CD4-positive, alpha-beta T cell (primary cell): ENCODE measurements at regions not wholly inside any gene's neighbourhood (a gene's known extent, or its start where the extent isn't known, plus 50 kb on each side); places are given as distances from the start of the nearest gene placed in this dataset.
"Not testable (repeated sequence)": the region's sequence is repeated elsewhere in the genome, so short reads cannot be mapped to it uniquely, and the experiment has no call there.

Experiments
- ATAC-seq: fragments of 200-7000 bp; cut with Tn5 transposase; one replicate; pipeline ENCODE4 v1.10.0; 2022; ENCODE audit warnings: mild to moderate bottlenecking; ENCODE audit not compliant: poor library complexity
- CTCF ChIA-PET: fragments of 350-600 bp; sonication (Branson Sonifier 250); formaldehyde crosslinking; loops from one replicate; lab custom pipeline; 2021; ENCODE audit warnings: antibody characterized with exemption, inconsistent platforms; lab: Charles Lee
- POLR2A ChIA-PET: fragments of 350-600 bp; sonication (Branson Sonifier 250); formaldehyde crosslinking; loops from one replicate; lab custom pipeline; 2021; ENCODE audit warnings: antibody characterized with exemption, inconsistent platforms; lab: Charles Lee
- DNase-seq, 14 experiments: peaks; one replicate each; pipeline ENCODE4 v3.0.0-alpha.2; 2013 to 2020; ENCODE audit warnings: mixed read lengths in 2 of 14
- H3K27ac ChIP-seq, 2 donors: one replicate each; pipeline versions ENCODE4 v1.5.1 to v1.7.0; 2013; ENCODE audit warnings: low read length in 2 of 2, low read depth in 1 of 2, mild to moderate bottlenecking in 1 of 2
- H3K27me3 ChIP-seq, 2 experiments: 1 replicate in 1 of 2; 2 replicates in 1 of 2; pipeline versions ENCODE4 v1.6.1 to v1.7.0; 2013; ENCODE audit warnings: low read length in 2 of 2, control low read depth in 1 of 2, mild to moderate bottlenecking in 1 of 2, moderate library complexity in 1 of 2; ENCODE audit not compliant: insufficient read depth in 2 of 2, control insufficient read depth in 1 of 2
- H3K36me3 ChIP-seq: one replicate; pipeline ENCODE4 v1.6.1; 2013; ENCODE audit warnings: low read length, control low read depth; ENCODE audit not compliant: insufficient read depth
- H3K4me1 ChIP-seq: one replicate; pipeline ENCODE4 v1.6.1; 2013; ENCODE audit warnings: low read length, control low read depth; ENCODE audit not compliant: insufficient read depth
- H3K4me3 ChIP-seq: one replicate; pipeline ENCODE4 v1.5.1; 2013; ENCODE audit warnings: mild to moderate bottlenecking, low read length, moderate library complexity
- H3K9me3 ChIP-seq, 2 experiments: 1 replicate in 1 of 2; 2 replicates in 1 of 2; pipeline versions ENCODE4 v1.6.1 to v1.7.0; 2013; ENCODE audit warnings: low read length in 2 of 2, mild to moderate bottlenecking in 2 of 2, control low read depth in 1 of 2, moderate library complexity in 1 of 2; ENCODE audit not compliant: control insufficient read depth in 1 of 2, insufficient read depth in 1 of 2
- H3K27ac Mint-ChIP-seq: one replicate; pipeline ENCODE4 v1.8.0; 2020; ENCODE audit warnings: mixed read lengths
- H3K27me3 Mint-ChIP-seq: one replicate; pipeline ENCODE4 v1.8.0; 2021; ENCODE audit warnings: mixed read lengths
- H3K36me3 Mint-ChIP-seq: one replicate; pipeline ENCODE4 v1.8.0; 2021; ENCODE audit warnings: low read depth, mixed read lengths
- H3K4me1 Mint-ChIP-seq: one replicate; pipeline ENCODE4 v1.8.0; 2021; ENCODE audit warnings: low read depth, mixed read lengths
- H3K4me3 Mint-ChIP-seq: one replicate; pipeline ENCODE4 v1.8.0; 2020; ENCODE audit warnings: mild to moderate bottlenecking, mixed read lengths
- H3K9me3 Mint-ChIP-seq: one replicate; pipeline ENCODE4 v1.8.0; 2020; ENCODE audit warnings: mixed read lengths
- CTCF ChIP-seq: fragments of 200-600 bp; IDR thresholded peaks from one replicate; pipeline ENCODE4 v1.8.0; 2022; ENCODE audit warnings: antibody characterized with exemption, mild to moderate bottlenecking
- intact Hi-C, 2 experiments: fragments of 100-400 bp; cut with DNase I in 1 of 2; cut with micrococcal nuclease in 1 of 2; formaldehyde crosslinking; loops; one replicate each; pipeline versions ENCODE4 v1.15.1 to v1.9.0; 2023 to 2025; cut with DNase I, micrococcal nuclease

- ChIA-PET POLR2A (interaction anchor here (1.3 to 1.9 kb wide), 2 partner anchors 23 to 64 kb away, joined by 3 to 8 read pairs; no protein-coding TSS in a partner anchor), CTCF (no interaction called here)
- no peak overlapping the region for H3K4me3 ChIP-seq
- Mint-ChIP-seq H3K36me3 (no peaks in the 10 kb centered on the region), H3K27ac (peak overlapping the region; percentile 71), H3K4me1 (peaks cover 72% of the 10 kb centered on the region), H3K27me3 (no peaks in the 10 kb centered on the region), H3K9me3 (peaks cover 3% of the 10 kb centered on the region), H3K4me3 (peak overlapping the region; percentile 52)
- intact Hi-C loops: no loop called here
- ATAC-seq (no peak), DNase-seq (no peak)
- H3K36me3 ChIP-seq: no peaks in the 10 kb centered on the region
- peaks cover 2 to 5% of the 10 kb centered on the region in 2 experiments for H3K9me3 ChIP-seq
- H3K27me3 ChIP-seq: no peaks in the 10 kb centered on the region
- no peak for TF ChIP-seq CTCF
- peaks cover 42% of the 10 kb centered on the region for H3K4me1 ChIP-seq
- peak overlapping the region in 1 of 2 donors; percentile 10 for H3K27ac ChIP-seq
Measured at GRCh38 chr1:168466714-168467131, 77.1 kb downstream of the XCL2 start.

GRCh38 chr1:168466092-168466713 lies 77.6 kb downstream of the XCL2 start:
- H3K4me1 ChIP-seq: peaks cover 41% of the 10 kb centered on the region
- Mint-ChIP-seq H3K27ac (peak overlapping the region; percentile 71), H3K9me3 (peaks cover 5% of the 10 kb centered on the region), H3K36me3 (no peaks in the 10 kb centered on the region), H3K27me3 (no peaks in the 10 kb centered on the region), H3K4me3 (peak overlapping the region; percentile 10), H3K4me1 (peaks cover 72% of the 10 kb centered on the region)
- POLR2A ChIA-PET: interaction anchor here (1.3 kb wide), 1 partner anchor 65 kb away, joined by 3 read pairs; no protein-coding TSS in a partner anchor
- intact Hi-C loops: no loop called here
- peaks cover 5 to 7% of the 10 kb centered on the region in 2 experiments for H3K9me3 ChIP-seq
- peak in 7 of 14 experiments; percentile 5 to 61 (median 33) for DNase-seq
- no peaks in the 10 kb centered on the region for H3K27me3 ChIP-seq
- H3K4me3 ChIP-seq: no peak overlapping the region
- CTCF ChIA-PET: no interaction called here
- H3K27ac ChIP-seq: peak overlapping the region in 1 of 2 donors; percentile 10
- TF ChIP-seq CTCF: no peak
- peak; percentile 75 for ATAC-seq
- no peaks in the 10 kb centered on the region for H3K36me3 ChIP-seq

GRCh38 chr1:168461108-168461507 lies 82.7 kb downstream of the XCL2 start:
- H3K27me3 Mint-ChIP-seq, H3K27ac ChIP-seq, H3K36me3 Mint-ChIP-seq, H3K27ac Mint-ChIP-seq, intact Hi-C loops, H3K4me3 Mint-ChIP-seq, H3K4me3 ChIP-seq, ATAC-seq, DNase-seq, POLR2A ChIA-PET, H3K4me1 ChIP-seq, CTCF ChIA-PET, H3K27me3 ChIP-seq, H3K36me3 ChIP-seq: not testable (repeated sequence)
- Mint-ChIP-seq H3K9me3 (peaks cover 11% of the 10 kb centered on the region), H3K4me1 (peaks cover 33% of the 10 kb centered on the region)
- peaks cover 5 to 13% of the 10 kb centered on the region in 2 experiments for H3K9me3 ChIP-seq

- H3K27ac ChIP-seq, H3K27me3 ChIP-seq, H3K27ac Mint-ChIP-seq, H3K27me3 Mint-ChIP-seq, ATAC-seq, POLR2A ChIA-PET, H3K36me3 Mint-ChIP-seq, H3K4me3 Mint-ChIP-seq, CTCF ChIA-PET, H3K36me3 ChIP-seq, DNase-seq, H3K4me1 ChIP-seq, intact Hi-C loops, H3K4me3 ChIP-seq: not testable (repeated sequence)
- Mint-ChIP-seq H3K9me3 (peaks cover 13% of the 10 kb centered on the region), H3K4me1 (peaks cover 13% of the 10 kb centered on the region)
- peaks cover 0 to 13% of the 10 kb centered on the region in 2 experiments for H3K9me3 ChIP-seq
Measured at GRCh38 chr1:168457296-168457695, 86.5 kb downstream of the XCL2 start.
